ENCODE measurements at regions not wholly inside any gene's neighbourhood (a gene's known extent, or its start where the extent isn't known, plus 50 kb on each side); places are given as distances from the start of the nearest gene placed in this dataset.

DNA sequence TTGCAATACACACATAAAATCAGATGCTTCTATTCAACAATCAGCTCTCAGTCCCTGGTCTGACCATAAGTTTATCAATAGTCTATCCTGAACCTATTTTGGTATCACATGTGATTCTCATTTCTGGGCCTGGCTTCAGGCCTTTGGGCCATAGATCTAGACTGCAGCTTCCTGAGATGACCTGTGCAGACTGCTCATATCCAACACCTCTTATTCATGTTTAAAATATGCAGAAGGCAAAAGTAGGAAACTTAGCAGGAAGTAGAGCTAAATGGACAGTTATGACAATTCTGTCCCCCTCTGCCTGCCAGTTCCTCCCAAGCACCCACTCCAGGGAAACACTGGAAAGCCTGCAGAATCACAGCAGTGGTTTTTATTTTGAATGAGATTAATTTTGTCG is 53.3 kb downstream of the C7orf25 start:
- H3K4me3 ChIP-seq (ENCODE audit: low read depth in 1 of 5, low read length in 5 of 5): no peak overlapping the region
- H3K27ac ChIP-seq (ENCODE audit: low read depth, low read length): no peak overlapping the region
- H3K36me3 ChIP-seq (ENCODE audit: control insufficient read depth in 5 of 5, insufficient read depth in 5 of 5, low read length in 5 of 5): no peaks in the 10 kb centered on the region
- H3K9ac ChIP-seq (ENCODE audit: low read length in 5 of 5): no peak overlapping the region
- H3K27me3 ChIP-seq (ENCODE audit: control insufficient read depth in 5 of 5, insufficient read depth in 4 of 5, low read length in 5 of 5): peaks cover 0 to 13% (median 5%) of the 10 kb centered on the region in 5 donors
- peaks cover 0 to 9% (median 8%) of the 10 kb centered on the region in 5 donors for H3K4me1 ChIP-seq (ENCODE audit: control insufficient read depth in 5 of 5, insufficient read depth in 5 of 5, low read length in 5 of 5)
- no peaks in the 10 kb centered on the region for H3K9me3 ChIP-seq (ENCODE audit: control insufficient read depth in 5 of 5, low read length in 5 of 5)

DNA sequence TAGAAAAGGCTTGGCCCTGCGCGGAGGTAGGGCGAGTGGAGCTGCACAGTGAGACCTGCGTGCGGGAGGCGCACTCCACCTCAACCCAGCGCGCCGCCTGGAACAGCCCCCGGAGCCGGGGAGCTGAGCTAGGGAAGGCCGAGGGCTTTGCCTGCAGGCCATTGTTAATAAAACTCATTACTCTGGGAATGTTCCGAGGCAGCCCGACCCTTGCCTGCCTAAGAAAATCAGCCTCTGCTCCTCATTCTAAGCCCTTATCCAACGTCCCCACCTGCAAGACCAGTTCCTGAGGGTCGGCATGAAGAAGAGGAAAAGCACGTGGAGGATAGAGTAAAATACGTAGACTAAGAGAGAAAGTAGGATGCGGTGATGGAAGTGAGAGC is 55.3 kb downstream of the C7orf25 start:
- peaks cover 0 to 9% (median 8%) of the 10 kb centered on the region in 5 donors for H3K4me1 ChIP-seq (ENCODE audit: control insufficient read depth in 5 of 5, insufficient read depth in 5 of 5, low read length in 5 of 5)
- H3K9me3 ChIP-seq (ENCODE audit: control insufficient read depth in 5 of 5, low read length in 5 of 5): no peaks in the 10 kb centered on the region
- H3K27me3 ChIP-seq (ENCODE audit: control insufficient read depth in 5 of 5, insufficient read depth in 4 of 5, low read length in 5 of 5): peaks cover 4 to 13% (median 9%) of the 10 kb centered on the region in 5 donors
- no peak overlapping the region for H3K9ac ChIP-seq (ENCODE audit: low read length in 5 of 5)
- no peaks in the 10 kb centered on the region for H3K36me3 ChIP-seq (ENCODE audit: control insufficient read depth in 5 of 5, insufficient read depth in 5 of 5, low read length in 5 of 5)
- no peak overlapping the region for H3K27ac ChIP-seq (ENCODE audit: low read depth, low read length)
- peak overlapping the region in 3 of 5 donors; percentile 20 to 54 (median 49) for H3K4me3 ChIP-seq (ENCODE audit: low read depth in 1 of 5, low read length in 5 of 5)

DNA sequence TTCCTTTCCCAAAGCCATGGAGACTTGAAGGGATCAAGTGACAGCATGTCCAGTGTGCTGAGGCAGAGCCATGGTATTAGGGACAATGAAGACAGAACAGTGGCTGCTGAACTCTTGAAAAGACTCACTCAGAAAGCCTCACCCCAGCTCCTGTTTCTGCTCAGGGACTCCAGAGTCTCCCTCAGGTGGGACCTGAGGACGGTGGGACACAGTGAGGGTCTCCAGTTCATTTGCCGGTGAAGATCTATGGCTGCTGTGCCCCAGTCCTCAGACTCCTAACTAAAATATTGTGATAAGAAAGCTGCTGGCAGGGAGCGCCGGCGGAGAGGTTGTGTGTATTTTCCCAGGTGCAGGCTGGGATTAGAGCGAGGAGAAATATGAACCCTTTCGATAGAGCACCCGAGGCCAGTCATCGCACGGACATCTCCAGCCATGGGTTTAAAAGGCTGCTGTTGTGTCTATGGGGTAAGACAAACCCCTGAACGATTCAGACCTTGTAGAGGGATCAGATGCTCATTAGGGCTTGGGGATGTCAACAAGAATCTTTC is 57.2 kb downstream of the C7orf25 start:
- H3K4me3 ChIP-seq (ENCODE audit: low read depth in 1 of 5, low read length in 5 of 5): no peak overlapping the region
- peaks cover 0 to 9% (median 8%) of the 10 kb centered on the region in 5 donors for H3K4me1 ChIP-seq (ENCODE audit: control insufficient read depth in 5 of 5, insufficient read depth in 5 of 5, low read length in 5 of 5)
- peaks cover 4 to 13% (median 9%) of the 10 kb centered on the region in 5 donors for H3K27me3 ChIP-seq (ENCODE audit: control insufficient read depth in 5 of 5, insufficient read depth in 4 of 5, low read length in 5 of 5)
- no peak overlapping the region for H3K9ac ChIP-seq (ENCODE audit: low read length in 5 of 5)
- H3K27ac ChIP-seq (ENCODE audit: low read depth, low read length): no peak overlapping the region
- no peaks in the 10 kb centered on the region for H3K9me3 ChIP-seq (ENCODE audit: control insufficient read depth in 5 of 5, low read length in 5 of 5)
- no peaks in the 10 kb centered on the region for H3K36me3 ChIP-seq (ENCODE audit: control insufficient read depth in 5 of 5, insufficient read depth in 5 of 5, low read length in 5 of 5)

DNA sequence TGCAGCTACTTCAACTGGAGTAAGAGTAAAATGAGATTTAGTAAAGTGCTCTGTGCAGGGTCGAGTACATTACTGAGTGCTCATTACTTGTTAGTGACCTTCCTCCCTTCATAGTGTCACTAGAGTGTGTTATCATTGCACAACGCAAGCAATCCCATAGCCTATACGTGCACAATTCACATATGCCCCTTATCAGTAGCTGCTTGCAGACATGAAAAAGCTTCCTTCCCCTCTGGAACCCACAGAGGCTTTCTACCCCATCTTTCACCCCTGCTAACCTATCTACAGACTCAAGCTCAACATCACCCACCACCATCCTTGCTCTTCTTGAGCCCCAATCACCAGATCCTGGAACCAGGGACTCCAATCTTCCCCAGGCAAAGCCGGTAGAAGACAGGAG is 59.3 kb downstream of the C7orf25 start:
- peaks cover 4 to 13% (median 9%) of the 10 kb centered on the region in 5 donors for H3K27me3 ChIP-seq (ENCODE audit: control insufficient read depth in 5 of 5, insufficient read depth in 4 of 5, low read length in 5 of 5)
- H3K27ac ChIP-seq (ENCODE audit: low read depth, low read length): no peak overlapping the region
- no peak overlapping the region for H3K4me3 ChIP-seq (ENCODE audit: low read depth in 1 of 5, low read length in 5 of 5)
- peaks cover 0 to 9% (median 8%) of the 10 kb centered on the region in 5 donors for H3K4me1 ChIP-seq (ENCODE audit: control insufficient read depth in 5 of 5, insufficient read depth in 5 of 5, low read length in 5 of 5)
- no peak overlapping the region for H3K9ac ChIP-seq (ENCODE audit: low read length in 5 of 5)
- H3K9me3 ChIP-seq (ENCODE audit: control insufficient read depth in 5 of 5, low read length in 5 of 5): no peaks in the 10 kb centered on the region
- H3K36me3 ChIP-seq (ENCODE audit: control insufficient read depth in 5 of 5, insufficient read depth in 5 of 5, low read length in 5 of 5): no peaks in the 10 kb centered on the region

DNA sequence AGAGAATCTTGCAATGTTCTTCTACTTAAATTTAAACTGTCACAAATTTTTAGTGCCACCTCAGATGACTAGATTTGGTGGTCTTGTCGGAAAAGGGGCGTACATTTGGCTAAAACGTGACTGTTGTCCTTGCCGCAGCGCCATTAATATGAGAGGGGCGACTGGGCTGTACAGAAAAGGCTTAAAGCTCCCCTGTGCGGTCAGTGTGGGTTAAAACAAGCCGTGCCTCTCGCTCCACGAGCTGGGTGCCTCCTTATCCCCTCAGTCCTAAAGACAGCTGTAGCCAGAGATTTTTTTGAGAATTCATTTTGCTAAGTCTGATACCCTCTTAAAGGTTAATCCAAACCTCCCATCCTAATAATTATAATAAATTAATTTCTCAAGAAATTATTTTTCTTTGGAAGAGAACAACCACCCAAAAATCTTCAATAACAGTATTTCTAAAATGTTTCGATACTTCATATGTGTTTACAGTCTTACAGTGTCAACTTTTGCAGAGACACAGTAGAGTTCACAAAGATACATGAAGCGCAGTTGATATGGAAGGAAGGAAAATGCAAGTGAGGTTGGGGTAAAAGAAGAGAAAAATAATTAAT is 68.6 kb downstream of the C7orf25 start:
- Histone ChIP-seq H3K4me1 (ENCODE audit: control insufficient read depth in 5 of 5, insufficient read depth in 5 of 5, low read length in 5 of 5) (peaks cover 0 to 3% (median 0%) of the 10 kb centered on the region in 5 donors), H3K4me3 (ENCODE audit: low read depth in 1 of 5, low read length in 5 of 5) (peak overlapping the region in 3 of 5 donors; percentile 26 to 59 (median 48)), H3K36me3 (ENCODE audit: control insufficient read depth in 5 of 5, insufficient read depth in 5 of 5, low read length in 5 of 5) (no peaks in the 10 kb centered on the region), H3K27ac (ENCODE audit: low read depth, low read length) (no peak overlapping the region), H3K9ac (ENCODE audit: low read length in 5 of 5) (no peak overlapping the region), H3K27me3 (ENCODE audit: control insufficient read depth in 5 of 5, insufficient read depth in 4 of 5, low read length in 5 of 5) (peaks cover 0 to 7% (median 0%) of the 10 kb centered on the region in 5 donors), H3K9me3 (ENCODE audit: control insufficient read depth in 5 of 5, low read length in 5 of 5) (no peaks in the 10 kb centered on the region)

DNA sequence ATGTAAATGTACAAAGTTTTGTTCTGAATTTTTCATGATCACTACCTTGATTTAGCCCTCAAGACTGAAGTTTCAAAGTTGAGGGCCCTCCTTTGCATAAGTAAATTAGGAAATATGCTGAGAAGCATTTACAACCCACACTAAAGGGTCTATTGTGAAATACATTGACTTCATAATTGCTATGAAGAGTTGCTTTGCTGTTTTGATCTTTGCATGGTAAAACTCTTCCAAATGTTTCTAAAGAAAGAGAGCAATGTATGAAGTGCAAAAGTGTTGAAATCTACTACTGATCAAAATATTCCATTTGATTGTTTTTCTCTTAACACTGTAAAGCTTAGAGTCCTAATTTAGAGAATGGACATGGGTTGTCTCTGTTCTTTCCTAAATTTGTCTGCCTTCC is 77.2 kb downstream of the C7orf25 start:
- H3K4me3 ChIP-seq (ENCODE audit: low read depth in 1 of 5, low read length in 5 of 5): no peak overlapping the region
- no peaks in the 10 kb centered on the region for H3K36me3 ChIP-seq (ENCODE audit: control insufficient read depth in 5 of 5, insufficient read depth in 5 of 5, low read length in 5 of 5)
- no peaks in the 10 kb centered on the region for H3K9me3 ChIP-seq (ENCODE audit: control insufficient read depth in 5 of 5, low read length in 5 of 5)
- H3K9ac ChIP-seq (ENCODE audit: low read length in 5 of 5): no peak overlapping the region
- H3K27ac ChIP-seq (ENCODE audit: low read depth, low read length): no peak overlapping the region
- no peaks in the 10 kb centered on the region for H3K27me3 ChIP-seq (ENCODE audit: control insufficient read depth in 5 of 5, insufficient read depth in 4 of 5, low read length in 5 of 5)
- peaks cover 2 to 15% (median 10%) of the 10 kb centered on the region in 5 donors for H3K4me1 ChIP-seq (ENCODE audit: control insufficient read depth in 5 of 5, insufficient read depth in 5 of 5, low read length in 5 of 5)

DNA sequence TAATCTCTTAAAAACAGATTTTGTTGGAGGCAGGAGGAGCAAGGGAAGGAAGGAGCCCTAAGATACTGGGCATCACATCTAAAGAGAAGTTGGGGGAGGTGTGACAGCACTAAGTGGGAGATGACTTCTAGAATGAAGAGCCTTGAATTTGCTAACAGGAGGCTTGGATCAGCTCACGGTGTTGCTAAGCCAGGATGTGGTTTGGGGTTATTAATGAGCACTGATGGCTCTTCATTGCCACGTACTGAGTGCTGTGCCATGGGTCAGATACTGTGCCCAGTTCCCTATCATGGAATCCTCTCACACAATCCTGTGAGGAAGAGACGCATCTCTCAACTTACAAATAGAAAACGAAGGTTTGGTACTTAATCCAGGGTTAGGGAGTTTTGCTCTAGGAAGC is 78.5 kb downstream of the C7orf25 start:
- no peaks in the 10 kb centered on the region for H3K9me3 ChIP-seq (ENCODE audit: control insufficient read depth in 5 of 5, low read length in 5 of 5)
- H3K9ac ChIP-seq (ENCODE audit: low read length in 5 of 5): no peak overlapping the region
- H3K27me3 ChIP-seq (ENCODE audit: control insufficient read depth in 5 of 5, insufficient read depth in 4 of 5, low read length in 5 of 5): no peaks in the 10 kb centered on the region
- H3K4me3 ChIP-seq (ENCODE audit: low read depth in 1 of 5, low read length in 5 of 5): no peak overlapping the region
- peaks cover 2 to 15% (median 10%) of the 10 kb centered on the region in 5 donors for H3K4me1 ChIP-seq (ENCODE audit: control insufficient read depth in 5 of 5, insufficient read depth in 5 of 5, low read length in 5 of 5)
- H3K36me3 ChIP-seq (ENCODE audit: control insufficient read depth in 5 of 5, insufficient read depth in 5 of 5, low read length in 5 of 5): no peaks in the 10 kb centered on the region
- H3K27ac ChIP-seq (ENCODE audit: low read depth, low read length): no peak overlapping the region

DNA sequence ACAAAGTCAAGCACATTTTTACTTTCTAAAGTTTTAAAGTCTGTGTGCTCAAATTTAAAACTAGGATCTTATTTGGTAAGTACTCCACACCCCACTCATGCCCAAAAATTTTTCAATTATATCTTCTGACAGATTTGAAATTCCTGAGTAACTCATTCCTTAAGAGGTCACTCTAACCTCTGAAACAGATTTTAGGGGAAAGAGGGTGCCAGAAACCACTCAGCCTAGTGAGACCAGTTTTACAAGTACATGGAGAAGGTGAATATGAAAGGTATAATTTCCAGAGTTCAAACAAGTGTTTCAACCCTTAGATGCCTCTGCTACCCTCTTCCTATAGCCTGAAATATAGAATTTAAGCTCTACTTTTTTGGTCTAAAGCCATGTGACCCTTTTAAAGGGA is 79.2 kb downstream of the C7orf25 start:
- Histone ChIP-seq H3K36me3 (ENCODE audit: control insufficient read depth in 5 of 5, insufficient read depth in 5 of 5, low read length in 5 of 5) (no peaks in the 10 kb centered on the region), H3K9me3 (ENCODE audit: control insufficient read depth in 5 of 5, low read length in 5 of 5) (no peaks in the 10 kb centered on the region), H3K9ac (ENCODE audit: low read length in 5 of 5) (no peak overlapping the region), H3K27me3 (ENCODE audit: control insufficient read depth in 5 of 5, insufficient read depth in 4 of 5, low read length in 5 of 5) (no peaks in the 10 kb centered on the region), H3K27ac (ENCODE audit: low read depth, low read length) (no peak overlapping the region), H3K4me3 (ENCODE audit: low read depth in 1 of 5, low read length in 5 of 5) (no peak overlapping the region), H3K4me1 (ENCODE audit: control insufficient read depth in 5 of 5, insufficient read depth in 5 of 5, low read length in 5 of 5) (peaks cover 2 to 15% (median 10%) of the 10 kb centered on the region in 5 donors)

DNA sequence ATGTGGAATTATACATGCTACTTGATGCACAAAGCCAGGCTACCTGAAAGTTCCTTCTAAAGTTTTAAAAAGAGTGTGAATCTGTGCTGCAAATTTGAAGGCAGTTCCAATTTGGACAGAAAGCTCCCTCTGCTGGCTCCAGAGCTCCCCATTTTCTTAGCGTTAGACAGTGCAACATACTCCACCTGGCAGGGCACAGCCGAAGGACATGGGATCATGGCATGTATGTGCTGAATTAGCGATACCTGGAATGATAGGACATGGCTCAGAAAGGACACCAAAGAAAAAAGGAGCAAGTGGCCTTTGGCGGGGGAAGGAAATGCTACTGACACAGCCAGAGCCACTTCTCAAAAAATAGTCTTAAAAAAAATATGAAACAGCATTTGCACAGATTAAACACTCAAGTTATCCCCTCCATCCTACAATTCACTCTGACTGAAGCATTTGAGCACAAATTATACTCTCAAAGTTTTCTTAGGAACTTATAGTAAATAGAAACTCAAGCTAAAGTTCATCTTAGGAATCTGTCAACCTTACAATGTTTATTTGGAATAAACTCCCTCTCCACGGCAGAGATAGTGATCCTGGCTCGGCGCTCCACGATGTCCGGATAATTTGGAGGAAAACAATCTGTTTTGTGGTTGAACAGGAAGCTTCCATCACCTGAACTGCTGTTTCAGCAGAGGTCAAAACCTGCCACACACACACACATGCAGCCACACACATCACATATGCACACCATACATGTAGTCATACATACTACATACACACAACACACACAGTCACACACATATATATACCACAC is 80.0 kb downstream of the C7orf25 start:
- Histone ChIP-seq H3K4me3 (ENCODE audit: low read depth in 1 of 5, low read length in 5 of 5) (peak overlapping the region in 2 of 5 donors; percentile 0 to 19), H3K9ac (ENCODE audit: low read length in 5 of 5) (no peak overlapping the region)

More for the DNA sequence above, 80.0 kb downstream of the C7orf25 start:
- Histone ChIP-seq H3K9me3 (ENCODE audit: control insufficient read depth in 5 of 5, low read length in 5 of 5) (no peaks in the 10 kb centered on the region), H3K27ac (ENCODE audit: low read depth, low read length) (no peak overlapping the region), H3K36me3 (ENCODE audit: control insufficient read depth in 5 of 5, insufficient read depth in 5 of 5, low read length in 5 of 5) (no peaks in the 10 kb centered on the region), H3K4me1 (ENCODE audit: control insufficient read depth in 5 of 5, insufficient read depth in 5 of 5, low read length in 5 of 5) (peaks cover 2 to 15% (median 10%) of the 10 kb centered on the region in 5 donors), H3K27me3 (ENCODE audit: control insufficient read depth in 5 of 5, insufficient read depth in 4 of 5, low read length in 5 of 5) (no peaks in the 10 kb centered on the region)
